ENCODE measurements at regions not wholly inside any gene's neighbourhood (a gene's known extent, or its start where the extent isn't known, plus 50 kb on each side); places are given as distances from the start of the nearest gene placed in this dataset.

- DNase-seq, result no peak
Measured at GRCh38 chr2:64196963-64197362, 52.7 kb upstream of the PELI1 start.

GRCh38 chr2:64201151-64201550 is 56.9 kb upstream of the PELI1 start:
- no peak for DNase-seq

- no peak for DNase-seq
Measured at GRCh38 chr2:64202206-64202845, 58.1 kb upstream of the PELI1 start.

- no peak for DNase-seq
Measured at GRCh38 chr2:64203131-64203857, 59.1 kb upstream of the PELI1 start.

- no peak for DNase-seq
Measured at GRCh38 chr2:64203858-64204632, 59.8 kb upstream of the PELI1 start.

- no peak for DNase-seq
Measured at GRCh38 chr2:64204703-64205102, 60.5 kb upstream of the PELI1 start.

- DNase-seq, result no peak
Measured at GRCh38 chr2:64205415-64205814, 61.2 kb upstream of the PELI1 start.

- no peak for DNase-seq
Measured at GRCh38 chr2:64207573-64207972, 63.4 kb upstream of the PELI1 start.

- DNase-seq, result no peak
Measured at GRCh38 chr2:64210816-64211215, 66.6 kb upstream of the PELI1 start.

GRCh38 chr2:64211276-64211921 is 67.2 kb upstream of the PELI1 start:
- no peak for DNase-seq

- no peak for DNase-seq
Measured at GRCh38 chr2:64212346-64212745, 68.1 kb upstream of the PELI1 start.

- no peak for DNase-seq
Measured at GRCh38 chr2:64212801-64213321, 68.6 kb upstream of the PELI1 start.

- no peak for DNase-seq
Measured at GRCh38 chr2:64213532-64214275, 69.5 kb upstream of the PELI1 start.

- no peak for DNase-seq
Measured at GRCh38 chr2:64214281-64215115, 70.3 kb upstream of the PELI1 start.

- no peak for DNase-seq
Measured at GRCh38 chr2:64217198-64217869, 73.1 kb upstream of the PELI1 start.

- DNase-seq, result no peak
Measured at GRCh38 chr2:64218137-64218802, 74.0 kb upstream of the PELI1 start.

GRCh38 chr2:64219149-64219548 is 74.9 kb upstream of the PELI1 start:
- DNase-seq, result no peak

- no peak for DNase-seq
Measured at GRCh38 chr2:64220265-64220664, 76.0 kb upstream of the PELI1 start.

GRCh38 chr2:64220894-64221617 is 76.8 kb upstream of the PELI1 start:
- DNase-seq, result no peak

GRCh38 chr2:64221935-64222334 is 77.7 kb upstream of the PELI1 start:
- no peak for DNase-seq

Measured in NCI-H345 (cell line).